Stimulated activated CD4-positive, alpha-beta T cell treated with anti-CD3 and anti-CD28 coated beads, Interleukin-4, amount 100 ng/mL, for 24 hours (primary cell): ENCODE measurements at regions not wholly inside any gene's neighbourhood (a gene's known extent, or its start where the extent isn't known, plus 50 kb on each side); places are given as distances from the start of the nearest gene placed in this dataset.

ENCODE experiments used
- DNase-seq: peaks from one replicate; pipeline ENCODE4 v3.0.0-alpha.2; 2020

DNA sequence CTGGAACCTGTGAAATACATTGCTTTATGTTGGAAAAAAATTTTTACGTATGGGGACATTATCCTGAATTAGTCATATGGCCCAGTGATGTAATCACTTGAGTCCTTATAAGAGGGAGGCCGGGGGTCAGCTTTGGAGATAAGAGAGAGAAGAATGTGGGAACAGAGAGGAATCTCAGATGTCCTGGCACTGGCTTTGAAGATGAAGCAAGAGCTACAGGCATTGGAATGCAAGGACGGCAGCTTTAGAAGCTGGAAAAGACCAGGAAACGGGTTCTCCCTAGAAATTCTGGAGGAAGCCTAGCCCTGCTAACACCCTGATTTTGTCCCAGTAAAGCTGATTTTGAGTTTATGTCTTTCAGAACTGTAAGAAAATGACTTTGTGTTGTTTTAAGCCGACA lies 1129.9 kb upstream of the GYPC start:
- DNase-seq: no peak

DNA sequence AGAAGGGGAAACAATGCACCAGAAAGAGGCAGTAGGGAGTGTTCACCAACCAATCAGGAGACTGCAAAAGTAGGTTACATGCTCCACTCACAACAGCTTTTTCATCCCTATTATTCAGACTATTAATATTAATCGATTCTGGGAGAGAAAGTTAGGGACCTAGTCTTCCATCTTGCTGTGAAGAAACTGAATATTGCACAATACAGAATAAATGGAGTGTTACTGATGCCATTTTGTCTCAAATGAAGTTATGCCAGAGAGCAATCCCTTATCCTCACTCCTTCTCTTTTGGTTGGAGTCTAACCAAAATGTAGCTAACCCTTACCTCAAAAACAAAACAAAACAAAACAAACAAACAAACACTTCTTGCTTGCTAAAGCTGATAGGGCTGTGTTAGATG lies 1120.9 kb upstream of the GYPC start:
- no peak for DNase-seq

DNA sequence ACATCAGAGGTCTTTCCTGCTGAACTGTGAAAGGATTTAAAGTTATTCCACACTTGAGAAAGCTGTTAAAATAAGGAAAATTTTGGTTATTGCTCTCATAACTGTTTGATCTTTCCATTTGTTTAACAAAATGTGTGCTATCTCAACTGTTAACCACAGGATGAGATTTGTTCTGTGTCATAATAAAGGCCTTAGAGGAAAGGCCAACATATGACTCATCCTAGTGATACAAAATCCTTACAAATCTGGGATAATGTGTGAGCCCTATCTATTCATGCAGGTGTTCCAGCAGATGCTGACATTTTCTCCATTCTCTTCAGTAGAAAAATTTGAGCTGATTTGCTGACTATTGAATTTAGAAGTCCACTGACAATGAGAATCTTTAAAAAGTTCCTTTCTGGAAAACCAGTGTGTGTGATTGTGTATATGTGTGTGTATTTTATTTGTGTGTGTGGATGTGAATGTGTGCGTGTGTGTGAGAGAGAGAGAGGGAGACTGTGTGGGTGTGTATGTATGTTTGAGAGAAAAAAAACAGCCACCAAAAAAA lies 1111.9 kb upstream of the GYPC start:
- DNase-seq: no peak

DNA sequence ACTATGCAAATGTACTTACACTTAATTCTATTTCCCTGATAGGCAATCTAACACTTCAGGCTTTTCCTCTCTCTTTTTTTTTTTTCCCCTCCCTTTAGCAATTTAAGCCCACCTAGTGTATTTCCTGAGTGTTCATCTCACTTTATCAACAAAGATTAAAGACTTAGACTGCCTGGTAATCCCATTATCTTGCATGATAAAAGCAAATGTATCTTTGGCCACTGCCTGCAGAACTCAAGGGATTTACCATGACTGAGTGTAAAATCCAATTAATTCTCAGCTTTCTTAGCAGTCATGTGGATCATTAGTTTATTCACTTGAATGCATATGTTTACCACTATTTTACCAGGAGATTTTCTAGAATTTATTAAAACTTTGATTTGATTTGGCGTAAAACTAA lies 1102.2 kb upstream of the GYPC start:
- DNase-seq: no peak

DNA sequence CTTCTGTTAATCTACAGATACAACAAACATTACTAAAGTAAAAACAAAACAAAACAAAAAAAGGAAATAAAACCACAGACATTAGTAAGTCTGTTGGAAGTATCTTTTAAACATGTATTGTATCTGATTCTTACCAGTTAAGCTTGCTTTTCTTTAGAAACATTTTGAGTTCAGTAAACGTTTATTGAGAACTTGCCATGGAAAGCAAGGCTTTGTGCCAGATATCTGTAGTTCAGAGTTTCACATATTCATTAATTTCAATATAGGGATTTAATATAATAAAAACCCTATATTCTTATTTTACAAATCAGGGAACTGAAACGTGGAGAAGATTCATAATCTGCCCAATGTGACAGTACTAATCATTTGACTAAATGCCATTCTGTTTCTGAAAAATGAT lies 1101.0 kb upstream of the GYPC start:
- no peak for DNase-seq

DNA sequence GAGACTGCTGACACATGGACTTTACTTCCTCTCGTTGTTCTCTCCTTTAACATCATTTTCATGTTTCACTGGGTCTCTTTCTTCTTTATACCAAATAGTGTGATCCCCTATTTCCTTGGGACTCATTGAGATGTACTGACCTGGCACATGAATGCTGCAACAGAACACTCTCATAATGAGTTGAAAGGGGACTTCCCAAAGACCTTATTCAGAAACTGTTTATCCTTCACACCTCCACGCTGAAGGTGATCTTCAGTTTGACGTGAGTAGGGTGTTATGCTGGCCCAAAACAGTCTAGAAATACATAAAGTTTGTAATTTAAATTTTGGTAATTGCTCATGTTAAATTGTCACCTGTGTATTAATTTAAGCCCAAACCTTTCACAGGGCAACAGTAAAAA lies 1096.8 kb upstream of the GYPC start:
- no peak for DNase-seq

DNA sequence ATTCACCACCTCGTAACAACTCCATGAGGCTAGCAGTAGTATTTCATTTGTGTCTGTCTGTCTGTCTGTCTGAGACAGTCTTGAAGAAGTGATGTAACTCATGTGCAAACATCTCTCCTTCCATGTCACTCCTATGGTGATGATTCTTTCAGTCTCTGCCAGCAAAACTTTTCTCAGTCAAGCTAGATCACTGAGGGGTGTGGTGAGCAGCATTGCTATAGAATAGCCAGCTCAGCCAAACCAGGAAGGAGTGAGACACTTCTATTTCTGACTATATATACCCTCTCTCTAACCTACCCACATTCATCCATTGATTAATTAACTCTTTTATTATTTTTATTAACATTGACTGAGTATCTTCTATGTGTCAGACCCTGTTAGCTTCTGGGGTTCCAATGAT lies 1095.1 kb upstream of the GYPC start:
- DNase-seq: no peak

DNA sequence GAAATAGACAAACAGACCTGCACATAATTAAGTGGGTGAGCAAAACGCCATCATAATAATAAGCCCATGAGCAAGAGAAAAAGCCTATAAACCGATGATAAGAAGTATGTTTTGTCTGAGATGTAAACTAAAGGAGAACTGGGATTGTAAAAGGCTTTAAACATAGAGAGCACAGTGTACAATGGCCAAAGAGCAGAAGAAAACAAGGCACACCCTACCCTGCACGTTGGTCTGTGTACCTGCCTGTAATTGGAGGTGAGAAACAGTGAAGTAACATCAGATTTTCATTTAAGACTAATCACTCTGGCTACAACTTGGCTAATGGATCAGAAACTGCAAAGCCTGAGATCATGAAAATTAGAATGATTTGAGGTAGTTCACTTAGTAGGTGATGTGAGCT lies 1094.7 kb upstream of the GYPC start:
- no peak for DNase-seq

DNA sequence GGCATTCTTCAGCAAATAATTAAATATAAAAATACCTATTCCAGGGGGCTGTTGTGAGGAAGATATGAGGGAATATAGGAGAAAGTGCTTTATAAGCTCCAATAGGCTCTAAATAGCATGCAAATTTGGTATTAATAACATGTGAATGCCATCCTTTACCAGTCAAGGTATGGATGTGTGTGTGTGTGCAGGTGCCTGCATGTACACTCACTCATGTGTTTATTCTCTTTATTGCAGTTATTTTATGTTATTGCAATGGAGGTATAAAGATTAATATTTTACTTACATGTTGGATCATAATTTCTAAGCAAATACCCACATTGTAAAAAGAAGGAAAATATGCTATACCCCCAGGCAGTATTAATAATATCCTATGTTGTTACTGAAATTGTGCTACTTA lies 1093.0 kb upstream of the GYPC start:
- no peak for DNase-seq

DNA sequence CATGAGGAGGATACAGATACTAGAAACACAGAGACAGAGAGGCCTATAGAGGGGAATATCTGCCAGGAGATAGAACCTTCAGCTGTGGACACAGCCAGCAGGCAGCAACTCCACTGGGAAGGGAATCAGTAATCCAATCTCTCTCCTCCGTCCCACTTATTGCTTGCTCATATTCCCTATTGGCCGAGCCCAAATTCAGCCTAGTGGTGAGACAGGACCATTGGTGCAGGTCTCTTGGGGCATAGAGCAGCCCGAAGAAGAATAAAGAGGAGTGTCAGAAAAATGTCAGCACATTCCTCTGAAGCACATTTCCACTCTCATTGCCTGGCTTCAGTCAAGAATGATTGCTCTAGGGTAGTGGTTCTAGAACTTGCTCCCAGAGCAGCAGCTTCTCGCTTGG lies 1091.5 kb upstream of the GYPC start:
- no peak for DNase-seq

DNA sequence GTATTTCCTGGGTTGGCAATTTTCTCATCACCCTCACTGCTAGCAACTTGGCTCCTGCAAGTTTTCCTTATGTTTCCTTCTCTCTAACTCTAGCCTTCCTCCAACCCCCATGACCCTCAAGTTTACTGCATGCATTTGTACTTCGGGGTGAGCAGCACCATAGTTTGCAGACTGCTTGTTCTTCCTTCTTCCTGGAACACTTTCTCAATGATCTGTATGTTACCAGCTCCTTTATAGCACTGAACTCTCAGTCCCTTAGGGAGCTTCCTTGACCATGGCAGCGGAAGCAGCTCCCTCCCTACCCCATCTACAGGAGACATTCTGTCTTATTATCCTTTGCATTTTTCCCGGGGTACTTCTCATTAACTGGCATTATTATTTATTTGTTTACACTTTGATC lies 1089.5 kb upstream of the GYPC start:
- no peak for DNase-seq

DNA sequence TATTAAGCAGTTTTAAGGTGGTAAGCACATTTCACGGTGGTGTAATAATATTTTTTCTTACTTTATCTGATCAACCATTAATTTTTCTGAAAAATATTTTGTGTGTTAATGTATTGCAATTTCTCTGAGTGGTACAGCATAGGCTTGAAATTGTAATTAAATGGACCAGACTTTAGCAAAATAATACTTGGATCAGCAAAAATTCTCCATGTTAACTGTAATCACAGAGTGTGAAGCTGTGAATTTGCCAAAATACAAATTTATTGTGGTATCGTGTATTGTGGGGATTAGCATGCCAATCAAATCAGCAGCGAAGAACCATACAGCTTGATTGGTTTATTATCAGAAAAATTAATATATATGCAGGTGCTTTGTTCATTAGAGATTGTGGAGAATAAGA lies 1088.9 kb upstream of the GYPC start:
- DNase-seq: no peak

DNA sequence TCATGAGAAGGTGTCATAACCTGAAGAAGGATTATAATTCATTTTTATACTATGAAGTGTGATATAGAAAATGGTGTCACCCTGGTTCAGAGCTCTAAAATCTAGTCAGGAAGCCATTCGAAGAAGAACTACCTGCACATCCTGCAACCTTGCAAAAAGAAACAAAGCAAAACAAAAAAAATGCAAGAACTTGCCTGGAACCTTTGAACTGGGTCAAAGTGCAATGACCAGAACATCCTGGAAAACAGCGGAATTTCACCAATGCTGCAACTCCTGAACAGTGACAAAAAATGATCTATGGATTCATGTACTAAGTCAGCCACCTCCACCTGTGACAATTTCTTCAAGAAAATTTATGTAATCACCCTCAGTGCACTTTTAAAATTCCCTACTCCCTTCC lies 1083.3 kb upstream of the GYPC start:
- DNase-seq: no peak

DNA sequence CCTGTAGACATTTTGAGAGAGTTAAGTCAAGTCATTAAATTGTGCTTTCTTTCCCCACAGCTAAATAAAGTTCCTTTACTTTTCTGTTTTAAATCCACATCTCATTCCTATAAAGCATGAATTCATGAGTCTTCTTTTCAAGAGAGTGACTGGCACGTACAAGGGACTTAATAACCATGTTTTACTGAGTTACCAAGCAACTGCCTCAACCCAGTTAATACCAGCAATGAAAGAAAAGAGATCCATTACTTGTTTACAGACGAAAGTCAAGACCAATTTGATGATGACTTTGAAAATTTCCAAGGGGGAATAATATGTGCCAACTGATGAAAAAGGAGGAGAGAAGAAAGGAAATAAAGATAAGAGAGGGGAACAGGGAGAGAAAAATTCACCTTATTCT lies 1082.5 kb upstream of the GYPC start:
- DNase-seq: no peak

DNA sequence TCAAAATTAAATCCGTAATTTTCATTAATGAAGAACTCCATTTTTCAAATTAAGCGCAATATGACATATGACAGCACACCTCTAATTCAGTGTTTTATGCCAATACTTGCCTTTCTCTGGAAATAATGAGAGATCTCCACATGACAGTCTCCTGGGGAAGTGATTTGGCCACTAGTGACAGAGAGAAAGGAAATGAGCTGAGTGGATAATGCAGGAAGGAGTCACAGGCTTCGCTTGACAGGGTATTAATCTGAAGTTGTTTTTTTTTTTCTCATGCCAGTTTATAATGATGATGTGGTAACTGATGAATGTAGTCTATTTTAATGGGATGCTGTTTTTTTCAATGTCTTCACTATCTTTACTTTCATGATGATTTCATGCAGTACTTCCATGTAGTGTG lies 1079.4 kb upstream of the GYPC start:
- no peak for DNase-seq

DNA sequence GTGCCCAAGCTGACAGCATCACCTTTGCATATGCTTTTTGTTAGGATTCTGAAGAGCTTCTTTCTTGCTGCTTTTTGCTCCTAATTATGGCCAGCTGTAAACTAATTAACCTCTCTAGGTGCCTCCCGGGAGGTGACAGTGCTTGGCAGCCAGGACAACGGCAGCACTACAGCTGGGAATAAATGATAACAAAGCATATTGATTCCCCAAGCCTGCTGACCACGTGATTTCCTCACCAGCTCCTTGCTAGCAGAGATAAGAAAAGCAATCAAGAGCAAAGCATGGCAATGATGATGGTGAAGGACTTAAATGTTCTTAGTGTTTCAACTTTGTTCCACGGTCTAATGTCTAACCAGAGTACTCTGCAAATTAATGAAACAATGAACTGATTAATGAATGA lies 1074.4 kb upstream of the GYPC start:
- no peak for DNase-seq

DNA sequence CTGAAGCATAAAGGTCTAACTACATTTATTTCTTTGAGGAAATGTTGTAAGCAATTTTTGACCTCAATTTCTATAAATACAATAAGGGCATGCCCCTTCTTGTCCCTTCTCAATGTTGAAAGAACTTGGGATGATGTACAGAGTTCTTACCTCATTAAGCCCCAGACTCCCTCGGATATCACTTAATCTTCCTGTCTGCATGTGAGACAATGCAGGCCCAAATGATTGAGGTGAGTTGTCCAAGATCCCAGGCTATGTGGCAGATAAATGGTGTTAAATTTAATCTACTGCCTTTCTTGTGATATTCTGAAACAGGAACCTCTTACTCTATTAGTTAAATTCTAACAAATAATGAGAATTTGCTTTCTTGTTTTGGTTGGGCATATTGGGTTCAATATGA lies 1073.4 kb upstream of the GYPC start:
- DNase-seq: no peak

DNA sequence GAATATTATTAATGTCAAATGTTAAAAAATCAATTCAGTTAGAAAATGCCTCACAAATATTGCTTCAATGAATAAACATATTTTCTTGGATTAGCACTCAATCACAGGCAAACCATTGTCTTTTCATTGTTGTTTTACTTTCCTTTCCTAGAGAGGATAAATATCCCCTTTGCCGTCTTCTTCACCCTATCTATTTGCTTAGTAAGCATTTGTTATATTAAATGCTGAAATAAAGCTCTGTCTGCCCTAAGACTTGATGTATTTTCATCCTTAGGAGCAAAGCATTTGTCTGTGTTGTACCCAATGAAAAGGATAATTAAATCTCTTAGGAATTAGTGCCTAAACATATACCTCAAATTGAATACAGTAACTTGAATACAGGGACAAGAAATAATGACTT lies 1071.2 kb upstream of the GYPC start:
- DNase-seq: no peak

DNA sequence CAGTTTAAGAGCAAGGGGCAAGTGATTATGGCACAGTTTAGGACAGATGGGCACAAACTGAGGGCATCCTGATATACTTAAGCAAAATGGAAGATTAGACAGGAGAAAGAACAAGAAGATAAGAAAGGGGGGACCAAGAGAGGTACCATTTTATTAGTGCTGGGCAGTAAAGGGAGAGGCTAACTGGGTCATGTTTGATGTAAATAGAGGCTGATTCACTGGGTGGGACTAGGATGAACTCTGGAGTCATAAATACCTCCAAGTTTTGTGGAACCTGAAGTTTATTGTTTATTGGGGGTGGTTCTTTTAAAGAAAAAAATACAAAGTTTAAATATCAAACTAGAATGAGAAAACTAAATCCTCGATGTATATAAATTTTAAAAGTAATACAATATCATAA lies 1067.2 kb upstream of the GYPC start:
- no peak for DNase-seq

DNA sequence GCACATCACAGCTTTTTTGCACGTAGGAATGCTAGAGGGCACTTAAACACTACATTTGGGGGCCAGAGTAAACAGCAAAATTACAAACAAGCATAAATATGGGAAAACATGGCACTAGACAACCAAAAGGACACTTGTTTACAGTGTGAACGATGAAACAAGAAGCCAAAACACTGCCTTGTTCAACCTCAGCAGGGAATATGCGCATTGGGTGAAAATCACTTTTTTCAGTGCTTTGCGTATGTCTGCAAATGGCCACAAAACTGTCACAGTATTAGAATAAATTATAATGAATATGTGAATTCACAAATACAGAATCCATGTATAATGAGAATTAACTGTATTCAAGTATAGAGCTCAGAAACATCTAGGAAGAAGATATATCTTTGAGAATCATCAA lies 1064.0 kb upstream of the GYPC start:
- no peak for DNase-seq

DNA sequence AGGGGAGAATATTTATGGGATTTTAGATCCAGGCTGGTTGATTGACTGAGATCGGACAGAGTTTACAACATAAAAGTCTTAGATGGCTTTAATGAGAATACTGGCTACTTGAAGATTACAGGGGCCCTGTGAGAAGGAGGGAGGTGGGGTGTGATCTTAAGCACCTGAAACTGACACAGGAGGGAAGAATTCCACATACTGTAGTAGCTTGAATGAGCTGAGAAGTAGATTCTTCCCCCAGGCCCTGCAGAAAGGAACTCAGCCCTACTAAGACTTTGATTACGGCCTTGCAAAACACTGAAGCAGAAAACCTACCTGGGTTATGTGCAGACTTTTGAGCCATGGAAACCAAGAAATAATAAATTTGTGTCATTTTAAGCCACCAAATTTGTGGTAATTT lies 1062.9 kb upstream of the GYPC start:
- no peak for DNase-seq

DNA sequence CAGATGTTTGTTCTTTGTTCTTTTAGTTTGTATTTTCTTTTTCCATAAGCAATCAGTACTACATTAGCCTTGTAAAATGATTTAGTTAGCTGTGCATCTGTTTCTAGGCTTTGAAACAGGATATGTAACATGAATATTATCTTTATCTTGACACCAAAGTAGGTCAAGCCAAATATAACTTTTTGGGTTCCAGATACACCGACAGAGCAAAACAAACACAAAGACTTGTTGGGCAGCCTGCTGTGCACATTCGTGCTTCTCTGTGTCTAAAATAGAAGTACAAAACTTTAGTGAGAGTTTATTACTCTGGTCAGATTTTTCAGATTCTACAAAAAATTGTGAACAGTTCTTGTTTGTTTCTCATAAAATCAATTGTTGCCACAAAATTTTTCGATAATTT lies 1059.3 kb upstream of the GYPC start:
- DNase-seq: no peak

DNA sequence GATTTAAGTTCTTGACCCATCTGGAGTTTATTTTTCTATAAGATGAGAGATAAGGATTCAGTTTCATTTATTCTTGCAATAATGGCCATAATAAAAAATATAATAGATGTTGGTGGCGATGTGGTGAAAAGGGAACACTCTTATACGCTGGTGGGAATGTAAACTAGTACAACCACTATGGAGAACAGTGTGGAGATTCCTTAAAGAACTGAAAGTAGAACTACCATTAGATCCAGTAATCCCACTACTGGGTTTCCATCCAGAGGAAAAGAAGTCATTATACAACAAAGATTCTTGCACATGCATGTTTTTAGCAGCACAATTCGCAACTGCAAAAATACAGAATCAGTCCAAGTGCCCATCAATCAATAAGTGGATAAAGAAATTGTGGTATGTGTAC lies 1040.5 kb upstream of the GYPC start:
- no peak for DNase-seq

DNA sequence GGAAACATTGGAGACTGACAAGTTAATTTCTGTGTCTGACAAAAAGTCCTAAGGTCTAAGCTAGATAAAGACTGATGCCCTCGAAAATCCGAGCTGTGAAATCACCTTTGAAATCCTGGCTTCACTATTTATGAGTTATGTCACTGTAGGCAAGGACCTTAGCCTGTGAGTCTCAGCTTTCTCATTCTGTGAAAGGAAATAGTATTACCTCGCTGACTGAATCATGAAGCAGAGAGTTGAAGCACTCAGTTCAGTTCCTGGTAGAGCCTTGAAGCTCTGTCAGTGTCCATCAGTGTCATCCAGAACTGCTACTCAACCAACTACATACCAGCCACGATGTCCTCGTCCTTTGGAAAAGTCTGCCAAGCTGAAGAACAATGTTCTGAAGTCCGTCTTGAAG lies 1025.6 kb upstream of the GYPC start:
- DNase-seq: no peak

DNA sequence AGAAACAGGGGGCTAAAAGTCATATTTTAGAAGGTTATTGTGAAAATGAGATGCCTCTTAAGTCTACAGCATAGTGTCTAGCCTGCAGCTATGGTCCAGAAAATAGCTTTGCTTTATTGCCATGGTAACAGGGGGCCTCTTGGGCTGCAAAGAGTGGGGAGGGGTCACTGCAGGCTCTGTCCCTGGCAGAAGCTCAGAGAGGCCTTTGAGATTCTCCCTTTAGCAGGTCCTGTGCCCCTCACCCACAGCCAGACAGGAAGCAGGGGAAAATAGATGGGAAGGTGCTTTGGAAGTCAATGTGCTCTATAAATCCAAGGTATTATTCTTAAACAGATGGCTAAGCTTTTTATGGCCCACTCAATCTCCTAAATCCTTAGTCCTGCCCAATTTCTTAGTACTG lies 1021.3 kb upstream of the GYPC start:
- no peak for DNase-seq

DNA sequence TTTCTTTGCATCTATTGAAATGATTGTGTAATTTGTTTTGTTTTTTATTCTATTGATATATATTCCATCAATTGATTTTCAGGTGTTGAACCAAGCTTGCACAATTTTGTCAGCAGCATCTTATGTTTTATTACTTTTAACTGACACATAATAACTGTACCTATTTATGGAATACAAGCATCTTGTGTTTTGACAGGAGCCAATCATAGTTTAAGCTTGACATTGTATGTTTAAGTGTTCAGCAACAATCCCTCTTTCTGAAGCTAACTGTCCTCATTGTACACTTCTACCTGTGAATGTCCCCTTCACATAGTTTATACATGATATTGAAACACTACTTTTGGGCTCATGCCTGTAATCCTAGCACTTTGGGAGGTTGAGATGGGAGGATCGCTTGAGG lies 1017.6 kb upstream of the GYPC start:
- no peak for DNase-seq
